ENCODE measurements at regions not wholly inside any gene's neighbourhood (a gene's known extent, or its start where the extent isn't known, plus 50 kb on each side); places are given as distances from the start of the nearest gene placed in this dataset.
A peak's percentile ranks its signal among the peaks of the same experiment; 100 is the strongest.
"Not testable (repeated sequence)": the region's sequence is repeated elsewhere in the genome, so short reads cannot be mapped to it uniquely, and the experiment has no call there.

- H3K27ac Mint-ChIP-seq = no peak overlapping the region
- no peak for ATAC-seq
- no peak for DNase-seq (ENCODE audit: low spot score in 2 of 2)
- H3K36me3 Mint-ChIP-seq = peaks cover 21 to 26% of the 10 kb centered on the region in 2 donors
- H3K9me3 Mint-ChIP-seq = peaks cover 8 to 25% of the 10 kb centered on the region in 2 donors
Observed at GRCh38 chr12:124211753-124212152, 83.1 kb upstream of the RFLNA start.

- H3K36me3 Mint-ChIP-seq = peaks cover 22 to 26% of the 10 kb centered on the region in 2 donors
- DNase-seq (ENCODE audit: low spot score in 2 of 2) = no peak
- H3K9me3 Mint-ChIP-seq = peaks cover 8 to 25% of the 10 kb centered on the region in 2 donors
- ATAC-seq = no peak
- H3K27ac Mint-ChIP-seq = no peak overlapping the region
Observed at GRCh38 chr12:124213666-124214347, 81.1 kb upstream of the RFLNA start.

- Mint-ChIP-seq H3K27ac (no peak overlapping the region), H3K36me3 (peaks cover 22 to 26% of the 10 kb centered on the region in 2 donors), H3K9me3 (peaks cover 8 to 32% of the 10 kb centered on the region in 2 donors)
- ATAC-seq (no peak), DNase-seq (ENCODE audit: low spot score in 2 of 2) (no peak)
Observed at GRCh38 chr12:124214574-124214973, 80.3 kb upstream of the RFLNA start.

- no peak overlapping the region for H3K27ac Mint-ChIP-seq
- peaks cover 22 to 31% of the 10 kb centered on the region in 2 donors for H3K36me3 Mint-ChIP-seq
- peaks cover 8 to 46% of the 10 kb centered on the region in 2 donors for H3K9me3 Mint-ChIP-seq
- DNase-seq (ENCODE audit: low spot score in 2 of 2) (no peak), ATAC-seq (no peak)
Observed at GRCh38 chr12:124216966-124217365, 77.9 kb upstream of the RFLNA start.

- ATAC-seq (peak in 1 of 2 donors; percentile 5), DNase-seq (ENCODE audit: low spot score in 2 of 2) (no peak)
- Mint-ChIP-seq H3K9me3 (peaks cover 8 to 47% of the 10 kb centered on the region in 2 donors), H3K36me3 (peaks cover 22 to 31% of the 10 kb centered on the region in 2 donors), H3K27ac (no peak overlapping the region)
Observed at GRCh38 chr12:124217508-124218242, 77.2 kb upstream of the RFLNA start.

GRCh38 chr12:124218243-124218560, 76.7 kb upstream of the RFLNA start:
- no peak overlapping the region for H3K27ac Mint-ChIP-seq
- DNase-seq (ENCODE audit: low spot score in 2 of 2) (no peak), ATAC-seq (no peak)
- peaks cover 8 to 44% of the 10 kb centered on the region in 2 donors for H3K9me3 Mint-ChIP-seq
- peaks cover 20 to 30% of the 10 kb centered on the region in 2 donors for H3K36me3 Mint-ChIP-seq

- DNase-seq (ENCODE audit: low spot score in 2 of 2); H3K27ac Mint-ChIP-seq; ATAC-seq: not testable (repeated sequence)
- H3K36me3 Mint-ChIP-seq = peaks cover 15 to 26% of the 10 kb centered on the region in 2 donors
- H3K9me3 Mint-ChIP-seq = peaks cover 8 to 40% of the 10 kb centered on the region in 2 donors
Observed at GRCh38 chr12:124218650-124219049, 76.2 kb upstream of the RFLNA start.

GRCh38 chr12:124222368-124223245, 72.3 kb upstream of the RFLNA start:
- DNase-seq (ENCODE audit: low spot score in 2 of 2) (no peak), ATAC-seq (no peak)
- peaks cover 0 to 5% of the 10 kb centered on the region in 2 donors for H3K36me3 Mint-ChIP-seq
- peaks cover 0 to 21% of the 10 kb centered on the region in 2 donors for H3K9me3 Mint-ChIP-seq
- peak overlapping the region in 1 of 2 donors; percentile 61 for H3K27ac Mint-ChIP-seq

- peak; percentile 85 to 94 for ATAC-seq
- H3K9me3 Mint-ChIP-seq = peaks cover 0 to 21% of the 10 kb centered on the region in 2 donors
- H3K27ac Mint-ChIP-seq = peak overlapping the region in 1 of 2 donors; percentile 46
- H3K36me3 Mint-ChIP-seq = not testable (repeated sequence)
- peak in 1 of 2 donors; percentile 11 for DNase-seq (ENCODE audit: low spot score in 2 of 2)
Observed at GRCh38 chr12:124223733-124224138, 71.2 kb upstream of the RFLNA start.

- Mint-ChIP-seq H3K27ac (no peak overlapping the region), H3K9me3 (peaks cover 0 to 14% of the 10 kb centered on the region in 2 donors), H3K36me3 (peaks cover 0 to 5% of the 10 kb centered on the region in 2 donors)
- DNase-seq (ENCODE audit: low spot score in 2 of 2) (no peak), ATAC-seq (no peak)
Observed at GRCh38 chr12:124224535-124225110, 70.3 kb upstream of the RFLNA start.

- Mint-ChIP-seq H3K27ac (no peak overlapping the region), H3K9me3 (peaks cover 4 to 14% of the 10 kb centered on the region in 2 donors), H3K36me3 (peaks cover 0 to 5% of the 10 kb centered on the region in 2 donors)
- DNase-seq (ENCODE audit: low spot score in 2 of 2) = no peak
- no peak for ATAC-seq
Observed at GRCh38 chr12:124225730-124226129, 69.2 kb upstream of the RFLNA start.

- Mint-ChIP-seq H3K36me3 (no peaks in the 10 kb centered on the region), H3K27ac (no peak overlapping the region), H3K9me3 (peaks cover 7 to 12% of the 10 kb centered on the region in 2 donors)
- ATAC-seq (no peak), DNase-seq (ENCODE audit: low spot score in 2 of 2) (no peak)
Observed at GRCh38 chr12:124227951-124228711, 66.8 kb upstream of the RFLNA start.

- peaks cover 7 to 12% of the 10 kb centered on the region in 2 donors for H3K9me3 Mint-ChIP-seq
- no peaks in the 10 kb centered on the region for H3K36me3 Mint-ChIP-seq
- no peak for DNase-seq (ENCODE audit: low spot score in 2 of 2)
- no peak for ATAC-seq
- no peak overlapping the region for H3K27ac Mint-ChIP-seq
Observed at GRCh38 chr12:124229520-124229919, 65.4 kb upstream of the RFLNA start.

- no peak for ATAC-seq
Observed at GRCh38 chr12:124230117-124230757, 64.7 kb upstream of the RFLNA start.

GRCh38 chr12:124230789-124231188, 64.1 kb upstream of the RFLNA start:
- peaks cover 13 to 18% of the 10 kb centered on the region in 2 donors for H3K9me3 Mint-ChIP-seq
- ATAC-seq (no peak), DNase-seq (ENCODE audit: low spot score in 2 of 2) (no peak)
- H3K36me3 Mint-ChIP-seq = no peaks in the 10 kb centered on the region
- no peak overlapping the region for H3K27ac Mint-ChIP-seq

More at GRCh38 chr12:124230117-124230757, 64.7 kb upstream of the RFLNA start:
- Mint-ChIP-seq H3K9me3 (peaks cover 13 to 18% of the 10 kb centered on the region in 2 donors), H3K27ac (no peak overlapping the region), H3K36me3 (no peaks in the 10 kb centered on the region)
- no peak for DNase-seq (ENCODE audit: low spot score in 2 of 2)
